ENCODE measurements at regions not wholly inside any gene's neighbourhood (a gene's known extent, or its start where the extent isn't known, plus 50 kb on each side); places are given as distances from the start of the nearest gene placed in this dataset.

- Mint-ChIP-seq H3K36me3 (ENCODE audit: low read depth) (no peaks in the 10 kb centered on the region), H3K4me3 (no peak overlapping the region), H3K27me3 (ENCODE audit: low read depth) (no peaks in the 10 kb centered on the region), H3K9me3 (peaks cover 6% of the 10 kb centered on the region), H3K27ac (no peak overlapping the region), H3K4me1 (ENCODE audit: low read depth) (no peaks in the 10 kb centered on the region)
- no peak for DNase-seq
- CTCF ChIA-PET, result no interaction called here
- intact Hi-C loops (cut with micrococcal nuclease), result no loop called here
Measured at GRCh38 chr20:55881204-55881603, 124.1 kb downstream of the CBLN4 start.

- Mint-ChIP-seq H3K4me1 (ENCODE audit: low read depth) (no peaks in the 10 kb centered on the region), H3K4me3 (no peak overlapping the region), H3K27me3 (ENCODE audit: low read depth) (no peaks in the 10 kb centered on the region), H3K27ac (no peak overlapping the region), H3K9me3 (peaks cover 6% of the 10 kb centered on the region), H3K36me3 (ENCODE audit: low read depth) (no peaks in the 10 kb centered on the region)
- DNase-seq, result no peak
- CTCF ChIA-PET, result interaction anchor here (0.6 kb wide), 1 partner anchor 1038 kb away, joined by 3 read pairs; no protein-coding TSS in a partner anchor
- intact Hi-C loops (cut with micrococcal nuclease), result no loop called here
Measured at GRCh38 chr20:55880361-55880760, 125.0 kb downstream of the CBLN4 start.

- no peak overlapping the region for H3K4me3 Mint-ChIP-seq
- no peaks in the 10 kb centered on the region for H3K36me3 Mint-ChIP-seq (ENCODE audit: low read depth)
- peaks cover 2% of the 10 kb centered on the region for H3K27me3 Mint-ChIP-seq (ENCODE audit: low read depth)
- no peak overlapping the region for H3K27ac Mint-ChIP-seq
- no peak for DNase-seq
- H3K4me1 Mint-ChIP-seq (ENCODE audit: low read depth), result no peaks in the 10 kb centered on the region
- CTCF ChIA-PET, result no interaction called here
- intact Hi-C loops (cut with micrococcal nuclease), result no loop called here
- H3K9me3 Mint-ChIP-seq, result no peaks in the 10 kb centered on the region
Measured at GRCh38 chr20:55855052-55855451, 150.3 kb downstream of the CBLN4 start.

GRCh38 chr20:55830121-55830827 lies 175.0 kb downstream of the CBLN4 start:
- no peak overlapping the region for H3K27ac Mint-ChIP-seq
- CTCF ChIA-PET, result no interaction called here
- no peaks in the 10 kb centered on the region for H3K36me3 Mint-ChIP-seq (ENCODE audit: low read depth)
- H3K4me3 Mint-ChIP-seq, result no peak overlapping the region
- H3K27me3 Mint-ChIP-seq (ENCODE audit: low read depth), result no peaks in the 10 kb centered on the region
- no peaks in the 10 kb centered on the region for H3K9me3 Mint-ChIP-seq
- intact Hi-C loops (cut with micrococcal nuclease), result no loop called here
- DNase-seq, result no peak
- no peaks in the 10 kb centered on the region for H3K4me1 Mint-ChIP-seq (ENCODE audit: low read depth)

- DNase-seq, result no peak
- CTCF ChIA-PET, result no interaction called here
- H3K4me3 Mint-ChIP-seq, result no peak overlapping the region
- H3K4me1 Mint-ChIP-seq (ENCODE audit: low read depth), result no peaks in the 10 kb centered on the region
- H3K27ac Mint-ChIP-seq, result no peak overlapping the region
- no peaks in the 10 kb centered on the region for H3K27me3 Mint-ChIP-seq (ENCODE audit: low read depth)
- intact Hi-C loops (cut with micrococcal nuclease), result no loop called here
- no peaks in the 10 kb centered on the region for H3K36me3 Mint-ChIP-seq (ENCODE audit: low read depth)
- H3K9me3 Mint-ChIP-seq, result peaks cover 8% of the 10 kb centered on the region
Measured at GRCh38 chr20:55805138-55805537, 200.2 kb downstream of the CBLN4 start.

- intact Hi-C loops (cut with micrococcal nuclease), result no loop called here
- Mint-ChIP-seq H3K27me3 (ENCODE audit: low read depth) (no peaks in the 10 kb centered on the region), H3K4me1 (ENCODE audit: low read depth) (no peaks in the 10 kb centered on the region), H3K4me3 (no peak overlapping the region), H3K9me3 (peaks cover 5% of the 10 kb centered on the region), H3K36me3 (ENCODE audit: low read depth) (no peaks in the 10 kb centered on the region), H3K27ac (no peak overlapping the region)
- DNase-seq, result no peak
- CTCF ChIA-PET, result no interaction called here
Measured at GRCh38 chr20:55800552-55801245, 204.6 kb downstream of the CBLN4 start.

- Mint-ChIP-seq H3K9me3 (no peaks in the 10 kb centered on the region), H3K36me3 (ENCODE audit: low read depth) (no peaks in the 10 kb centered on the region), H3K4me1 (ENCODE audit: low read depth) (no peaks in the 10 kb centered on the region), H3K27me3 (ENCODE audit: low read depth) (no peaks in the 10 kb centered on the region), H3K4me3 (no peak overlapping the region), H3K27ac (no peak overlapping the region)
- intact Hi-C loops (cut with micrococcal nuclease), result no loop called here
- no peak for DNase-seq
- CTCF ChIA-PET, result no interaction called here
Measured at GRCh38 chr20:55793986-55794385, 211.3 kb downstream of the CBLN4 start.

- intact Hi-C loops (cut with micrococcal nuclease), result no loop called here
- H3K27me3 Mint-ChIP-seq (ENCODE audit: low read depth), result no peaks in the 10 kb centered on the region
- CTCF ChIA-PET, result no interaction called here
Measured at GRCh38 chr20:55792049-55792448, 213.3 kb downstream of the CBLN4 start.

GRCh38 chr20:55790178-55790577 lies 215.1 kb downstream of the CBLN4 start:
- intact Hi-C loops (cut with micrococcal nuclease), result no loop called here
- H3K27me3 Mint-ChIP-seq (ENCODE audit: low read depth), result no peaks in the 10 kb centered on the region
- no peak overlapping the region for H3K4me3 Mint-ChIP-seq
- no peak overlapping the region for H3K27ac Mint-ChIP-seq
- no peaks in the 10 kb centered on the region for H3K36me3 Mint-ChIP-seq (ENCODE audit: low read depth)
- H3K4me1 Mint-ChIP-seq (ENCODE audit: low read depth), result no peaks in the 10 kb centered on the region
- no peaks in the 10 kb centered on the region for H3K9me3 Mint-ChIP-seq
- DNase-seq, result no peak
- CTCF ChIA-PET, result interaction anchor here (1.1 kb wide), 1 partner anchor 10 kb away, joined by 5 read pairs; no protein-coding TSS in a partner anchor

More at GRCh38 chr20:55792049-55792448, 213.3 kb downstream of the CBLN4 start:
- H3K4me3 Mint-ChIP-seq, result no peak overlapping the region
- DNase-seq, result no peak
- no peaks in the 10 kb centered on the region for H3K36me3 Mint-ChIP-seq (ENCODE audit: low read depth)
- no peaks in the 10 kb centered on the region for H3K4me1 Mint-ChIP-seq (ENCODE audit: low read depth)
- no peak overlapping the region for H3K27ac Mint-ChIP-seq
- no peaks in the 10 kb centered on the region for H3K9me3 Mint-ChIP-seq

- intact Hi-C loops (cut with micrococcal nuclease), result no loop called here
- CTCF ChIA-PET, result no interaction called here
- Mint-ChIP-seq H3K36me3 (ENCODE audit: low read depth) (no peaks in the 10 kb centered on the region), H3K4me1 (ENCODE audit: low read depth) (no peaks in the 10 kb centered on the region), H3K9me3 (no peaks in the 10 kb centered on the region), H3K4me3 (no peak overlapping the region), H3K27me3 (ENCODE audit: low read depth) (no peaks in the 10 kb centered on the region), H3K27ac (no peak overlapping the region)
- DNase-seq, result no peak
Measured at GRCh38 chr20:55784036-55784435, 221.3 kb downstream of the CBLN4 start.

- no peak for DNase-seq
- Mint-ChIP-seq H3K4me1 (ENCODE audit: low read depth) (no peaks in the 10 kb centered on the region), H3K27ac (no peak overlapping the region), H3K4me3 (no peak overlapping the region), H3K27me3 (ENCODE audit: low read depth) (no peaks in the 10 kb centered on the region), H3K36me3 (ENCODE audit: low read depth) (no peaks in the 10 kb centered on the region), H3K9me3 (no peaks in the 10 kb centered on the region)
- CTCF ChIA-PET, result no interaction called here
- intact Hi-C loops (cut with micrococcal nuclease), result no loop called here
Measured at GRCh38 chr20:55783381-55783780, 221.9 kb downstream of the CBLN4 start.

GRCh38 chr20:55782912-55783253 lies 222.4 kb downstream of the CBLN4 start:
- Mint-ChIP-seq H3K4me3 (no peak overlapping the region), H3K36me3 (ENCODE audit: low read depth) (no peaks in the 10 kb centered on the region), H3K9me3 (no peaks in the 10 kb centered on the region), H3K27me3 (ENCODE audit: low read depth) (no peaks in the 10 kb centered on the region), H3K4me1 (ENCODE audit: low read depth) (no peaks in the 10 kb centered on the region), H3K27ac (no peak overlapping the region)
- no peak for DNase-seq
- CTCF ChIA-PET, result no interaction called here
- intact Hi-C loops (cut with micrococcal nuclease), result no loop called here

- CTCF ChIA-PET, result no interaction called here
- Mint-ChIP-seq H3K36me3 (ENCODE audit: low read depth) (no peaks in the 10 kb centered on the region), H3K4me1 (ENCODE audit: low read depth) (no peaks in the 10 kb centered on the region), H3K27ac (no peak overlapping the region), H3K4me3 (no peak overlapping the region), H3K9me3 (no peaks in the 10 kb centered on the region), H3K27me3 (ENCODE audit: low read depth) (no peaks in the 10 kb centered on the region)
- DNase-seq, result no peak
- intact Hi-C loops (cut with micrococcal nuclease), result no loop called here
Measured at GRCh38 chr20:55782224-55782911, 223.0 kb downstream of the CBLN4 start.
